ENCODE measurements at regions not wholly inside any gene's neighbourhood (a gene's known extent, or its start where the extent isn't known, plus 50 kb on each side); places are given as distances from the start of the nearest gene placed in this dataset.

- peaks cover 5% of the 10 kb centered on the region for H3K27me3 ChIP-seq (ENCODE audit: control insufficient read depth, insufficient read depth, low read length)
- no peak overlapping the region for H2AK9ac ChIP-seq (replicated peaks; ENCODE audit: low read depth, low read length, poor library complexity)
- H3K23ac ChIP-seq (ENCODE audit: low read depth, low read length), result no peak overlapping the region
- H3K18ac ChIP-seq (ENCODE audit: low read depth, low read length), result no peak overlapping the region
- no peak overlapping the region for H3K14ac ChIP-seq (replicated peaks; ENCODE audit: low read depth, low read length)
- H4K5ac ChIP-seq (ENCODE audit: low read depth, low read length), result no peak overlapping the region
- no peak overlapping the region for H2BK5ac ChIP-seq (ENCODE audit: low read depth, low read length, poor library complexity, severe bottlenecking)
- dilution Hi-C loops (cut with HindIII; ENCODE audit: low sequenced_read_pairs, unreplicated experiment), result loop anchor here (25.0 kb wide), 1 partner anchor 221 kb away; no protein-coding TSS in a partner anchor
- BruUV-seq (replicated peaks), result no TSS peak
- H3K9me1 ChIP-seq (ENCODE audit: insufficient read depth, low read length), result no peaks in the 10 kb centered on the region
- no peak overlapping the region for H2BK15ac ChIP-seq (ENCODE audit: low read depth, low read length)
- H2BK120ac ChIP-seq (ENCODE audit: low read depth, low read length), result no peak overlapping the region
- no peaks in the 10 kb centered on the region for H3K79me1 ChIP-seq (ENCODE audit: low read depth in 1 of 2, low read length in 2 of 2)
- DNase-seq (no peak), ATAC-seq (ENCODE audit: low read depth) (no peak)
- in situ Hi-C loops (cut with MboI; ENCODE audit: low sequenced_read_pairs), result loop anchor here (5.0 kb wide), 1 partner anchor 191 kb away; no protein-coding TSS in a partner anchor
- no peaks in the 10 kb centered on the region for H3K4me1 ChIP-seq (ENCODE audit: control insufficient read depth, insufficient read depth, low read length)
- ChIA-PET CTCF (interaction anchor here (1.9 kb wide), 1 partner anchor 191 kb away, joined by 11 read pairs; no protein-coding TSS in a partner anchor), POLR2A (ENCODE audit: unreplicated experiment) (no interaction called here)
- peaks cover 3% of the 10 kb centered on the region; the same call in 1 of the 2 replicates for H4K20me1 ChIP-seq (ENCODE audit: insufficient read depth, low read length)
- no peak overlapping the region for H3K4me2 ChIP-seq (ENCODE audit: low read depth, low read length)
- no peak for TF ChIP-seq CTCF (conservative IDR thresholded peaks at IDR 0.05; ENCODE audit: low read depth, low read length)
- no peak for TF ChIP-seq RCOR1 (IDR thresholded peaks at IDR 0.05; ENCODE audit: insufficient replicate concordance, low read length)
- TF ChIP-seq CEBPB (IDR thresholded peaks at IDR 0.05; ENCODE audit: low read depth, low read length), result no peak
- no peak for TF ChIP-seq MAFK (IDR thresholded peaks at IDR 0.05; ENCODE audit: low read depth, low read length)
- TF ChIP-seq NFE2L2 (IDR thresholded peaks at IDR 0.05; ENCODE audit: low read depth, low read length), result no peak
- no peak for TF ChIP-seq BHLHE40 (IDR thresholded peaks at IDR 0.05; ENCODE audit: low read depth, low read length)
- TF ChIP-seq FOS (IDR thresholded peaks at IDR 0.05; ENCODE audit: low read depth, low read length), result no peak
- no peak for TF ChIP-seq ELK1 (IDR thresholded peaks at IDR 0.05; ENCODE audit: borderline replicate concordance, low read depth, low read length)
- no peak for TF ChIP-seq RFX5 (IDR thresholded peaks at IDR 0.05; ENCODE audit: low read depth, low read length)
- TF ChIP-seq POLR2A (IDR thresholded peaks at IDR 0.05; ENCODE audit: low read depth, low read length), result no peak
- TF ChIP-seq SMC3 (IDR thresholded peaks at IDR 0.05; ENCODE audit: low read depth, low read length), result no peak
- TF ChIP-seq MAZ (IDR thresholded peaks at IDR 0.05; ENCODE audit: borderline replicate concordance, low read depth, low read length), result no peak
- no peak for TF ChIP-seq USF2 (IDR thresholded peaks at IDR 0.05; ENCODE audit: low read depth, low read length)
- TF ChIP-seq CHD1 (IDR thresholded peaks at IDR 0.05; ENCODE audit: low read depth, low read length), result no peak
- no peak for TF ChIP-seq RAD21 (IDR thresholded peaks at IDR 0.05; ENCODE audit: low read length)
- no peak for TF ChIP-seq MXI1 (IDR thresholded peaks at IDR 0.05; ENCODE audit: borderline replicate concordance, low read depth, low read length)
- no peak overlapping the region for H2BK20ac ChIP-seq (ENCODE audit: low read depth, low read length)
- H2AK5ac ChIP-seq (ENCODE audit: low read depth, low read length), result no peak overlapping the region
- WGBS, 2 experiments (ENCODE audit: extremely low coverage in 2 of 2, insufficient read length in 1 of 2), result no CpG with 5 or more reads among the region's 5 CpGs
- H3K9me3 ChIP-seq (ENCODE audit: control insufficient read depth, insufficient read depth, low read length), result no peaks in the 10 kb centered on the region
- H3K36me3 ChIP-seq (ENCODE audit: control insufficient read depth, insufficient read depth, low read length), result peaks cover 2% of the 10 kb centered on the region; the same call in 1 of the 2 replicates
- H3K4ac ChIP-seq (ENCODE audit: low read depth, low read length), result no peak overlapping the region
- no peak overlapping the region for H3K9ac ChIP-seq (ENCODE audit: low read depth, low read length)
- H3K27ac ChIP-seq (ENCODE audit: insufficient read depth, low read length), result no peak overlapping the region
- H4K8ac ChIP-seq (ENCODE audit: low read depth in 2 of 2, low read length in 2 of 2), result no peak overlapping the region
- H3K4me3 ChIP-seq (ENCODE audit: insufficient read depth, low read depth, low read length), result no peak overlapping the region
- no peak overlapping the region for H2AFZ ChIP-seq (replicated peaks; ENCODE audit: low read length, poor library complexity)
- intact Hi-C loops (cut with micrococcal nuclease), result loop anchor here (5.0 kb wide), 1 partner anchor 306 kb away; no protein-coding TSS in a partner anchor
- H3K56ac ChIP-seq (ENCODE audit: extremely low read depth, insufficient read depth, low read length), result no peak overlapping the region
- H4K91ac ChIP-seq (ENCODE audit: insufficient read depth, low read depth, low read length), result no peak overlapping the region
Measured at GRCh38 chr17:45641541-45641940, 142.6 kb upstream of the CRHR1 start.
